IPS-18c (cell line): ENCODE measurements at regions not wholly inside any gene's neighbourhood (a gene's known extent, or its start where the extent isn't known, plus 50 kb on each side); places are given as distances from the start of the nearest gene placed in this dataset.

Source experiments
- H3K4me3 ChIP-seq: 2 replicates; pipeline ENCODE4 v1.7.0; 2013; ENCODE audit warnings: low read depth, mild to moderate bottlenecking, low read length, moderate library complexity; ENCODE audit not compliant: insufficient read depth
- H3K9me3 ChIP-seq: one replicate; pipeline ENCODE4 v1.6.1; 2013; ENCODE audit warnings: mild to moderate bottlenecking, low read length, moderate library complexity; ENCODE audit not compliant: control insufficient read depth, insufficient read depth

DNA sequence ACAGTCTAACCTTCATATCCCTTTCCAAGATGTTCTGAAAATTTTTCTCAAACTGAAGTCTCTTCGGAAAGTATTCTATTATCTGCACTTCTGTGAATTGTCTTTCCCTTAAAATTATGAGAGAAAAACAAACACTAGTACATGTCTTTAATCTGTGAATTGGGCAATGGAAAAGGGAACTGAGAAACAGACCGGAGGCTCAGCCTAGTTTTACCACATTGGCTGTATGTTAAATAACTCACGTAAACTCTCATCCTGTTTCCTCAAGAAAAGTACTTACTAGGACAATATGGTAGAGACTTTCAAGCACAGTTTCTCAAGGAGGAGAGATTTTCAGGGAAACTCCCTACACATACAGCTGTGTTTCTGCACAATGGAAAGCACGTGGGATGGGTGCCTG lies 982.2 kb upstream of the SEMA6D start:
- no peak overlapping the region for H3K4me3 ChIP-seq
- no peaks in the 10 kb centered on the region for H3K9me3 ChIP-seq

DNA sequence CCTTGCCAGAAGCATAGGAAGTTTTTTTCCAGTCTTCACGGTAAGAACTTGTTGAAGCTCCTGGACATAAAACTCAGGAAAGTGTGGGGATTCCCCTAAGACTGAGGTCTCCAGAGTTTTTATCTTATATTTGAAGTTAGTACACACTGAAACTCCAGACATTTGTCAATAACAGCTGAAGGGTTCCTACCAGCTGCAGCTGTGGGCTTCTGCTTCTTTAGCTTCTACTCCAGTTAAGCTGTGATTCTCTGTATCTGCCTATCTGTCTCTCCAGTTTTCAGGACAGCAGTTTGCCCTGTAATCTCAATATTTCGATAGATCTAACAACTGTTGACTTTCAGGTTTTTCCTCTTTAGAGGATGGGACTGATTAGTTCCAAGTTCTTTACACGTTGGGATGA lies 966.0 kb upstream of the SEMA6D start:
- peaks cover 8% of the 10 kb centered on the region for H3K9me3 ChIP-seq

DNA sequence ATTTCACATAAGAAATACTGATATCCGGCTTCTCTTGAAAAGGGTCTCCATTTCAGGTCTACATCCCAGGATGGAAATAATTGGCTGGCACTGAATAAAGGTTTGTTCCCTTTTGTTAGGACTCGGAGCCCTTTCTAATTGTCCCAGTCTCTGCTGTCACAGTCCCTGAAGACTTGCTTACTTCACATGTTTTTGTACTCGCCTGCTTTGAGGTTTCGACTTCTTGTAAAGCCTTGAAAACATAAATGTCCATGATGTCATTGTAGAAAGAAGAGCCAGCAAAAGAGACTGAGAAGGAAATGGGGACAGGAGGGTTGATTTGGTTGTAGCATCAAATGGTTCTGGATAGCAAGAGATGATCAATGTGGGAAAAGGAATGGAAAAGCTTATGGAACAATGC lies 963.4 kb upstream of the SEMA6D start:
- peaks cover 8% of the 10 kb centered on the region for H3K9me3 ChIP-seq
- no peak overlapping the region for H3K4me3 ChIP-seq

More for the DNA sequence above, 966.0 kb upstream of the SEMA6D start:
- H3K4me3 ChIP-seq = no peak overlapping the region

DNA sequence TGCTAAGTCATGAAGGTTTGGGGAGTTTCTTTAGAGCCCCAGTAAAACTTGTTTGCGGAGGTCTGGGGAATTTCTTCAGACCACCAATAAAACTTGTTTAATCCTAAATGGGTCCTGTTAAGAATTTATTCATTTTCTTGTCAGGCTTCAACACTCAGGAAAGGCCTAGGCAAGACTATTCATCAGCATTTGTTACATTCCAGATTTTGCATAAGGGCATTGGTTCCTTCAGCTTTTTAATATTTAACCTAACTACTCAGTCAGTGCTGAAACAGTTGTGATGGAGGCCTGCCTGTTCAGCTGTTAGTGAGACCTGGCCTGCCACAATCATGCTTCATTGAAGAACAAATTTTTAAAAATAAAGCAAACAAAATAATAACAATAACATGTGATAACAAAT lies 954.2 kb upstream of the SEMA6D start:
- Histone ChIP-seq H3K4me3 (no peak overlapping the region), H3K9me3 (no peaks in the 10 kb centered on the region)

DNA sequence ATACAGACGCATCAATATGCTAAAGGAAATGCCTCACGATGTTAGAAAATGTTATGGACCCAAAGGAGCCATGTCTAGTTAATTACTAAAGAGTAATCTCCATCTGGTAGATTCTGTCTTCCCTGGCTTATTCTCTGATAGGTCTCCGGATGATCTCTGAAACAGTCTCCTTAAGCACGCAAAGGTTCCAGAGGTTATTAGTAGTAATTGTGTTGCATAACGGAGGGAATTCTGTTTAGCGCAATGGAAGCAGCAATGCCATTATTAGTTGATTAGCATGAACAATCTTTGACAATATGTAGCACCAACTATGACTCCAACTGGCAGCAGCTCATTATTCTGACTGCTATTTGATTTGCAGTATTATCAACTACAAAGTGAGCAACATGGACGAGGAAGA lies 952.5 kb upstream of the SEMA6D start:
- Histone ChIP-seq H3K9me3 (peaks cover 9% of the 10 kb centered on the region), H3K4me3 (no peak overlapping the region)

DNA sequence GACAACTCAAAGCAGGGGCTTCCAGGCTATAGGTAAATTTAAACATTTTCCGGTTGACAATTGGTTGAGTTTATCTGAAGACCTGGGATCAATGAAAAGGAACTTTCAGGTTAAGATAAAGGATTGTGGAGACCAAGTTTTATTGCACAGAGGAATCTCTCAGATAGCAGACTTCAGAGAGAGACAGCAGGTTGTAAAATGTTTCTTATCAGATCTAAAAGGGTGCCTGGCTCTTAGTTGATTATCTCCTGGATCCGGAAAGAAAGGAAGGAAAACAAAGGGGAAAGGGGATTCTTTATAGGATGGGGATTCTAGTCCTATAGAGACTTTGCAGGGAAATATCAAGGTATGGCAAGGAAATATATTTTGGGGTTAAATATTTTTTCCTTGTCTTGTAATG lies 951.3 kb upstream of the SEMA6D start:
- Histone ChIP-seq H3K9me3 (peaks cover 9% of the 10 kb centered on the region), H3K4me3 (no peak overlapping the region)

DNA sequence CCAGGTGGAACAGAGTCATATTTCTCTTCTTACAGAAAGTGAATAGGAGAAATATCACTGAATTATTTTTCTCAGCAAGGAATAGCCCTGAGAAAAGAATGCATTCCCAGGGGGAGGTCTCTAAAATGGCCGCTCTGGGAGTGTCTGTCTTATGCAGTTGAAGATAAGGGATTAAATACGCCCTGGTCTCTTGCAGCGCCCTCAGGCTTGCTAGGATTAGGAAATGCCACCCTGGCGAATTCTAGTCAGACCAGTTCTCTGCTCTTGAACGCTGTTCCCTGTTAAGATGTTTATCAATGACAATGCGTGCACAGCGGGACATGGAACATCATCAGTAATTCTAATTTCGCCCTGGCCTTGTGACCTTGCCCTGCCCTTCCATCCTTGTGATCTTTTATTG lies 949.0 kb upstream of the SEMA6D start:
- H3K4me3 ChIP-seq = no peak overlapping the region
- H3K9me3 ChIP-seq = peaks cover 9% of the 10 kb centered on the region

DNA sequence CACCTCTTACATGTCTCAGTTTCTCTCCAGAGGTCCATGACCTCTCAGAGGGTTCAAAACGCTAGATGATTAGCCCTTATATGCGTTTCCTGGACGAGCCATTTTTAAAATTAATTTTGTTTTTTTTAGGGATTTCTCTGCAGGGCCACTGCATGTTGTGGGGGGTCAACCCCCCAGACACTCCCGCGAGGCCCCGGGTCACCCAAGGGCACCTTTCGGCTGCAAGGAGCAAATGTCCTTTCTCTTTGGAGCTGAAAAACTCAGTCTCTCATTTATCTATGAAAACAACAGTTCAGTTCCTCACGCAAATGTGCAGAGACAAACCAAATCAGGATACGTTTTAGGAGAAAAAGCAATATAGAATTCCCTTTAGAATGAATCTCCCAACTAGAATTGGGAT lies 944.3 kb upstream of the SEMA6D start:
- H3K9me3 ChIP-seq = peaks cover 9% of the 10 kb centered on the region
- no peak overlapping the region for H3K4me3 ChIP-seq

DNA sequence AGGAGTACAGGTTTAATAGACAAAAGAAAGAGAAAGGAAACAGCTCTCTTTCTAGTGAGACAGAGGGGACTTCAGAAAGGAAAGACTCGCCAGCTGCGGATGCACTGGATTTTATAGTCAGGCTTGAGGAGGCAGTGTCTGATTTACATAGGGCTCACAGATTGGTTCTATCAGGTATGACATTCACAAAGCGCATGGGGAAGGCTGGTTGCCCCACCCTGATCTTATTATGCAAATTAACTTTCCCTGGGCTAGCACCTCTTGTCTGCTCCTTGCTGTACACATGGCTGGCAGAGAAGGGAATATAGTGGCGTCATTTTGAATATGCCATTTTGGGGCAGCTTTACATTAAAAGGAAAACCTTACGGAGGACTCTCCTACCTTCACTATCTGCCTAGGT lies 938.4 kb upstream of the SEMA6D start:
- Histone ChIP-seq H3K9me3 (no peaks in the 10 kb centered on the region), H3K4me3 (no peak overlapping the region)

DNA sequence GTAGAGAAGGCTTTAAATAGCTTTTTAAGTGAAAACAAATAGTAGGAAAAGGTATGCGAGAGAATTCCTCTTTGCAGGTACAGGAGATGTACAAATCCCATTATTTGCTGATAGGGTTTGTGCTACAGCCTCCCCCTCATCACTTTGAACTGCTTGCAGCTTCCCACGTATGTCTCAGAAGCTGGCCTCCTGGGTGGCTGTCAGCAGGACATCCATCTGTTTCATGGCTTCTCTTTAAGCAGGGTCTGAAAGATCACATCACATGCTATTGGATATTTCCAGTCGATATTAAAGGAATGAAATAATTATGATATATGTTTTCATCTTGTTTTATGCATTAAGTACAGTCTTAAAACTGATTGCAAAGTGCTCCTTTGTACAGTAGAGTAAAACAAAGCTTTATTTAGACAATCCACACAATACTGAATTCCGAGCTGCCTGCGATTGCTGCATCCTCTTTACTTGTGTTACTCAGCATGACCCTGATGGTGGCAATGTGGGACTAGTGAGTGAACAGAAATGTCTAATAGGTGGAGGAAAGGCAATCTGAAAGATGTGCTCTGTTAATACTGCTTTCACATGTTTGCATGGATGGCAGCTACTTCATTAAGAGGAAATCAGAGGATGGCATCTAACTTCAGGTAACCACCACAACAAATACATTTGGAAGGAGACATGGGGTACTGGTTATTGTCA lies 930.6 kb upstream of the SEMA6D start:
- H3K9me3 ChIP-seq = no peaks in the 10 kb centered on the region
- H3K4me3 ChIP-seq = no peak overlapping the region

DNA sequence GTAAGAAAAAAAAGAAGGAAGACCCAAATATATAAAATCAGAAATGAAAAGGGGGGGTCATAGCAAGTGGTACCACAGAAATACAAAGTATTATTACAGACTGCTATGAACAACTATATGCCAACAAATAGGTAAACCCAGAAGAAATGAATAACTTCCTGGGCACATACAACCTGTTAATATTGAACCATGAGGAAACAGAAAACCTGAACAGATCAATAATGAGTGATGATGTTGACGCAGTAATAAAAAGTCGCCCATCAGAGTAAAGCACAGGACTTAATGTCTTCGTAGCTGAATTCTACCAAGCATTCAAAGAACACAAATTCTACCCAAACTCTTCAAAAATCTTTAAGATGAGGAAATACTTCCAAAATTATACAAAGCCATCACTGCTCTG lies 921.6 kb upstream of the SEMA6D start:
- H3K9me3 ChIP-seq = no peaks in the 10 kb centered on the region
- H3K4me3 ChIP-seq = no peak overlapping the region

DNA sequence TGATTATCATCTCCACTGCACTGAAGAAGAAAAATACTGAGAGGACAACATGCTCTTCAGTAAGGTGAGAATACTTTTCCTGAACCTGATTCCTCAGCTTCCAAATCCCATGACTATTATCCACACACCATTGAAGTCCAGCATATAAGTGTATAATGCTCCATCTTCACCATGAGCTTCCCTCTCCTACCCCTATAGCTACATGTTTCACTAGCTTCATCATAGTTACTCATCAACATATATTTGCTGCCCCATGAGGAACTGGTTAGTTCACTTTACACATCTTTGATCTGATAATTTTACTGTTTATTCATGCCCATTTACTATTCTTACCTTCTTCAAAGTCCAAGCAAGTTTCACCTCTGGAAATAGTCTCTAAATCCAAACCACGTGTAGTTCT lies 908.5 kb upstream of the SEMA6D start:
- H3K4me3 ChIP-seq = no peak overlapping the region
- peaks cover 3% of the 10 kb centered on the region for H3K9me3 ChIP-seq

DNA sequence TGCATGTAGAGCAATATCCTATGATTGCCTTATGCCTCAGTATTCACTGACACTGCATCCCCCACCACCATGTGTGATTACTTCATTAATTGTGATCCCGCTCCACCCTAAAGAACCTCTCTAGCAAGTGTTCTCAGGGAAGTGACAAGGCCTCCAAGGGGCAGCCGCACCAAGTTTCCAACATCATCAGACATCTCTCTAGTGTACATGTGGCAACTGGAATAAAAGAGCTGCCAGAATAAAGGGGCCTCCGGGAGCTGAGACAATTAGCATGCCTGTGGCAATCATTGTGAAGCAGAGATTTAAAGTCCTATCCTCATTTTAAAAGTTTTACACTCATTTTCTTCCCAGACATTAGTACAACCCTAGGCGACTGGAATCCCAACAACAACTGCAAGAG lies 902.1 kb upstream of the SEMA6D start:
- Histone ChIP-seq H3K4me3 (no peak overlapping the region), H3K9me3 (peaks cover 3% of the 10 kb centered on the region)

DNA sequence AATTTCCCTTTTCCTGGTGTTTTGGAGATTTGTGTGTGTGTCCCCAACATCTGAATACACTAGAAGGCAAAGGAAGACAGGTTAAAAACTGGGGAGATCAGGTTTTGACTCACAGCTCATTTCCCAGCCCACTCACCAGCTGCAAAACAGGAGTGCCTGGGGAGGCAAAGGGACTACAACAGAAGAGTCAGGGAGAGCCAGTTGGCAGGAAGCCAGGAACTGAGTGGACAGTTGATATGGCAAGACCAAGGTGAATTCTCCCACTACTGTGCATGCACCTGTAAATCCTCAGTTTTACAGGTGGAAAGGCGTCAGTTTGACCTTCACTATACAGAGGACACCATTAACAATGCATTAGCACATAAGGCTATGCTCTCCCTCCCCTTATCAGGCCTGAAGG lies 901.5 kb upstream of the SEMA6D start:
- Histone ChIP-seq H3K4me3 (no peak overlapping the region), H3K9me3 (peaks cover under 1% of the 10 kb centered on the region)

DNA sequence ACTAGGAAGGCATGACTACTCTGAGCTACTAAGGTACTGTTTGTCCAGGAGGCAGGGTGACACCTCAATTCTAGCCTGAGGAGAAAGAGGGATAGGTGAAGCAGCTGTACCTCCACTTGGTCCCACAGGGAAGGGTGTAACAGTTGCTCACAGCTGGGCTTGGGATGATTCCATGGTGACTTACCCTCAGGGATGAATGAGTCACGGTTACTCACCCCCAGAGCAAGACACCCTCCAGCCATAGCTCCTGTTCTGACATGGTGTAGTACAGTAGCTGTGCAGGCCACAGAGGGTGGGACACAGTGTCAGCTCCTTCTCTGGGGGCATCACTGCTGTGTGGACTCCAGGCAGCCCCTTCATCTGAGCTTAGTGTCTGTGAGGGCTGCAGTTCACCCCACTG lies 868.6 kb upstream of the SEMA6D start:
- H3K4me3 ChIP-seq = no peak overlapping the region
- peaks cover 11% of the 10 kb centered on the region for H3K9me3 ChIP-seq

DNA sequence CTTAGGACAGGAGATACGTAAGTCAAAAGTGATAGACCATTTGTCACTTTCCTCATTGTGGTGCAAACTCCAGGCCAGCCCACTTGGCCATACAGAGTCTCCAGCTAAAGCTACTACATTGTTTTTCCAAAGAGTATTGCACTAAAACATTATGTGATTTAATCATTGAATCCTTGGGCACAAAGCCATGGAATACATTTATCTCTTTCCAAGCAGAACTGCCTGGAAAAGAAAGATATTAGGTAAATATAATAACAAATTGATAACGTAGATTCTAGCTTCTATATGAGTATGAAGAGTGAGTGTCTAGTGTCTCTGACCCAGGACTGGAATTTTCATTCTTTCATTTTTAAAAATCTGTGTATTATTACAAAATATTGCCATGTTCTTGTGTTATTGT lies 863.7 kb upstream of the SEMA6D start:
- Histone ChIP-seq H3K9me3 (no peaks in the 10 kb centered on the region), H3K4me3 (no peak overlapping the region)

DNA sequence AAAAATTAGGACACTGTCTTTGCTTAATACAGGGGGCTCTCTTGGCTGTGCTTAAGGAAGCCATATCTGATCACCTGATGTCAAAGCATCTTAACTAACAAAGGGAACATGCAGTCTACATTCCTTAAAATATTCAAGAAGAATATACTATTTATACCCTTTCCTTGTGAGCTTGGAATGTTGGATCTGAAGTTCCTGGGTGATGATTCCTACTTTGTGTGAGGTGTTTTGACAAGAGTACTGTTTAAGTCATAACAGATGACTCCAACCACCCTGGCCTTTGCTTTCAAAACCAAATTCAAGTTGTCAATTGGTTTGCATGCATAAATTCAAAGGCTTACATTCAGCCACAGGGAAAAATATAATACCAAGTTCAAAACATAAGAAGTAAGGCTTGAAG lies 862.7 kb upstream of the SEMA6D start:
- H3K4me3 ChIP-seq = no peak overlapping the region
- H3K9me3 ChIP-seq = no peaks in the 10 kb centered on the region

DNA sequence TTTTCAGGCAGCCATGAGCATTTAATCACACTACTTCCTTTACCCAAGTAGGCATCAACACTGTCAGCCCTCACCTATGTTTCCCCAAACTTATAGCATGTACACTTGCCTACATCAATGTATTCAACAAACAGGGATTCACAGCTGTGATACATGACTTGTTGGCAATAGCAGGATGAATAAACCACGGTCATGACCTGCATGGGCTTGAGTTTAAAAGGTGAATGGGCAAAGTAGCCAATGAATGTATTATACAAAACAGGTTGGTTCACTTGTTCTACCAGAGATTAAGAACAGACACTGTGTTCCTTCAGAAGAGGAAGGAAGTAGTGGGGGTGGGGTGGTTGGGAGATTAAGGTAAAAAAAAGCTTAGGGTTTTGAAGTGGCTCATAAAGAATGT lies 861.9 kb upstream of the SEMA6D start:
- no peaks in the 10 kb centered on the region for H3K9me3 ChIP-seq

DNA sequence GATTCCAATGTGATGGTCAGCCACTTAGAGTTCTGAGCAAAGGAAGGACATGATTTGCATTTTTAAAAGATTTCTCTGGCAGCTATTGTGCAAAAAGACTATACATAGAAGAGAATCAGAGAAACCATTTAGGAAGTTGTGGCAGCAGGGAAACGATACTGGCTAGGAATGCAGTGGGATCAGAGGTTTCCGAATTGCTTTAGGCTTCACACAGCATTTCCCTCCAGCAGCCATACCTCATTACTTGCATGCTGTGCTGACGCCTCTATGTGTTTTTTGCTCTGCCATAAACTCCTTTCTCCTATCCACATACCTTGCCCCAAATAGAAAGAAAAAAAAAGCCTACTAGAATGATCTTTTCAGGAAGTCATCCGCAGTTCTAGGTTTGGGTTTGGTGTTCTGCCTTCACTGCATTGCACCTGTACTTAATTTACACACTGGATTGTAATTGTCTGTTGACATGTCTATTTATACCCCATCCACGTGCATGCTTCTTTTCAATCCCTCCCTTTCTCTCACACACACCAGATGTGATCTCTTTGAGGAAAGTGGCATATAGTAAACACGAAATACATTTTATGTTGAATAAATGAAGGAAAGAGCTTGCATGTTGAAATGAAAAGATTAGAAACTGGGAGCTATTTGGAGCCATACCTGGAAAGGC lies 860.3 kb upstream of the SEMA6D start:
- no peaks in the 10 kb centered on the region for H3K9me3 ChIP-seq
- H3K4me3 ChIP-seq = no peak overlapping the region

More for the DNA sequence above, 861.9 kb upstream of the SEMA6D start:
- no peak overlapping the region for H3K4me3 ChIP-seq
